ENCODE measurements at regions not wholly inside any gene's neighbourhood (a gene's known extent, or its start where the extent isn't known, plus 50 kb on each side); places are given as distances from the start of the nearest gene placed in this dataset.

- no peak for DNase-seq
Measured at GRCh38 chr12:85642288-85642687, 193.9 kb downstream of the RASSF9 start.

DNA sequence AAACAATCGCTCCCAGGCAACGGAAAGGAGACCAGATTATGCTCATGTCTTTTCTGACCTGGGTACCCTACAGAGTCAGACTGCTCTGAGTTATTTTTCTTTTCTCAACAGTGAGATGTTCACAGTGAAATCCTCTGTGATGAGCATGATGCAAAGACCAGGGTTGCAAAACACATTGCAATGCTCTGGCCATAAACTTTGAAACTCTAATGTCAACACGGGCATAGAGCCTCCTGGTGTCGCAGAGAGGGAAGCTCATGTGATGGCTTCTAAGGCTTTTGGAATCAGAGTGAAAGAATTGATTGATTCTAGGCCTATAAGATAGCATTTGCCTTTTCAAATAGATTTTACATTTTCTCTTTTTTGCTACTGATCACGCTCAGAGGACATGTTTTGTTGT lies 193.4 kb downstream of the RASSF9 start:
- DNase-seq = peak in 1 of 2 experiments; percentile 4

DNA sequence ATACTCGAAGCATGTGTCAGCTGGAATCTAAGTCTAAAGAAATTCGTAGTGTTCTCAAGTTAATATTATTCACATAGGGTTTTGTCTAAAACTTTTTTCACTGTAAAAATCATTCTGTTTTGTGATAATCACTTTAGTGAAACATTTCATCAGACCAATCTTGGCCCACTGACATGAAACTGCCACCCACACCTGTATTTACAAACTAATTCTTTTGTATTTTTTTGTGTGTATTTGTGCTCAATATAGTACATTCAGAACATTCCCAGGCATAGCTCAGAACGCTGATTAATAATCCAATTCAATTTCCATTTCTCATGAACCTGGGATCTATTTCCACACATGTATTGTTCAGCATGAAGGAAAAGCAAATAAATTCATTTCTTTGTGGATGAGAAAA lies 191.7 kb downstream of the RASSF9 start:
- no peak for DNase-seq

GRCh38 chr12:85653731-85654455 lies 182.3 kb downstream of the RASSF9 start:
- no peak for DNase-seq

GRCh38 chr12:85654456-85654840 lies 181.8 kb downstream of the RASSF9 start:
- DNase-seq = no peak

DNA sequence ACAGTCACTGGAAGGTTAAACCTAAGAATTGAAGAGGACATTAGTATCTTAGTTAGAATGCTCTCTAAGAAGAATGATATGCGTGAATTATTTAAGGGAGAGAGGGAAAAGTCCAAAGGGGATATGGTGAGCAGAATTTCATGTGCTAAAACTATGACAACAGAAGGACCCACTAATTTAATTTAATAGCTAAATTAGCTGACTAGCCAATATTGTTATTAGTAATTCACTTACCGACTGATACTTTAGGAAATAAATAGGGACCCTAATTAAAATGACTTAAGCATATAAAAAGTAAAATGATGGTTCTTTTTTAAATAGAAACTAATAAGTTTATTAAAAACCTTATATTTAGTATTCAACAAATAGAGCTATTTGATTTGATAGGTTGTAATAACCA lies 179.6 kb downstream of the RASSF9 start:
- no peak for DNase-seq

GRCh38 chr12:85657251-85657650 lies 179.0 kb downstream of the RASSF9 start:
- DNase-seq = no peak

- DNase-seq = no peak
Measured at GRCh38 chr12:85657836-85658630, 178.2 kb downstream of the RASSF9 start.

DNA sequence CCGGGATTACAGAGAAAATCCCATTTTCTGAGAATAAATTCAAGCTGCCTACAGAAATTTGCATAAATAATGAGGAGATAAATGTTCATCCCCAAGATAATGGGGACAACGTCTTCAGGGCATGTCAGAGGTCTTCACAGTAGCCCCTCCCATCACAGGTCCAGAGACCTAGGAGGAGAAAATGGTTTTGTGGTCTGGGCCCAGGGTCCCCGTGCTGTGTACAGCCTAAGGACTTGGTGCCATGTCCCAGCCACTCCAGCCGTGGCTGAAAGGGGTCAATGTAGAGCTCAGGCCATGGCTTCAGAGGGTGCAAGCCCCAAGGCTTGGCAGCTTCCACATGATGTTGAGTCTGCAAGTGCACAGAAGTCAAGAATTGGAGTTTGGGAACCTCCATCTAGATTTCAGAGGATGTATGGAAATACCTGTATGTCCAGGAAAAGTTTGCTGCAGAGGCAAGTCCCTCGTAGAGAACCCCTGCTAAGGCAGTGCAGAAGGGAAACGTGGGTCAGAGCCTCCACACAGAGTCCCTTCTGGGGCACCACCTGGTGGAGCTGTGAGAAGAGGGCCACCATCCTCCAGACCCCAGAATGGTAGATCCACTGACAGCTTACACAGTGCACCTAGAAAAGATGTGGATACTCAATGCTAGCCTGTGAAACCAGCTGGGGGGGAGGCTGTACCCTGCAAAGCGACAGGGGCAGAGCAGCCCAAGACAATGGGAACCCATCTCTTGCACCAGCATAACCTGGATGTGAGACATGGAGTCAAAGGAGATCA lies 176.3 kb downstream of the RASSF9 start:
- DNase-seq = no peak

DNA sequence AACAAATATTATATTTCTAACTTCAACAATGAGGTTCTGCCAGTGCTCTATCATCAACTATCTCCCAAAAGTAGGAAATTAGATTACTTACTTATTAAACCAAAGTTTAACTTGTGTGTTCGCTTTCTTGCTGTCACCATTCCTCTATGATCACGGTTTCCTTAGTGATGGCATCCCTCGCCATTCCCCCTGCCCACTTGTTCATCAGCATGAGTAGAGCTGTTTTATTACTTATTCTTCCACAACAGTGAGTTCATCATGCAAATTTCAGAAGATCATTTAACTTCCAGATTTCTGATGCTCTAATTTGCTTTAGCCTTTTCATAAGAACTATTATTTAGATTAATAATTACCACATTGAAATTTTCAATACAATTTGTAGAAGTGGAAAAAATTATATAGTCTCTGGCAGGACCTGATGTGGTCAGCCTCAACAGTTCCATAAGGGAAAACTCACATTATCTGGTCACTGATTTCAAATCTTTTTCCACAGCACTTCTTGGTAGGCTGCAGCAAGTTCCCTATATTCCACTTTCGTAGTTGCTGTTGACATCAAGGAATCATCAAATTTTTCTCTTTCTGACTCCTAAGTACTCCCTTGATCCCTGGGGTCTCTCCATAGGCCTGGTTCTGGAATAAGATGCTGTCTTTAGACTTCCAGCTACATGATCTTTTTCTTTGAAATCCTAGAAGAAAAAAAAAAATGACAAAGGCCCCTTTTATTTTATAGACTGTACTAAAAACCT lies 174.6 kb downstream of the RASSF9 start:
- no peak for DNase-seq

GRCh38 chr12:85662207-85662602 lies 174.0 kb downstream of the RASSF9 start:
- peak; percentile 37 to 44 for DNase-seq

GRCh38 chr12:85663631-85664030 lies 172.6 kb downstream of the RASSF9 start:
- no peak for DNase-seq

- no peak for DNase-seq
Measured at GRCh38 chr12:85664429-85664828, 171.8 kb downstream of the RASSF9 start.

GRCh38 chr12:85669911-85670310 lies 166.3 kb downstream of the RASSF9 start:
- DNase-seq = no peak

- no peak for DNase-seq
Measured at GRCh38 chr12:85672436-85672835, 163.8 kb downstream of the RASSF9 start.

DNA sequence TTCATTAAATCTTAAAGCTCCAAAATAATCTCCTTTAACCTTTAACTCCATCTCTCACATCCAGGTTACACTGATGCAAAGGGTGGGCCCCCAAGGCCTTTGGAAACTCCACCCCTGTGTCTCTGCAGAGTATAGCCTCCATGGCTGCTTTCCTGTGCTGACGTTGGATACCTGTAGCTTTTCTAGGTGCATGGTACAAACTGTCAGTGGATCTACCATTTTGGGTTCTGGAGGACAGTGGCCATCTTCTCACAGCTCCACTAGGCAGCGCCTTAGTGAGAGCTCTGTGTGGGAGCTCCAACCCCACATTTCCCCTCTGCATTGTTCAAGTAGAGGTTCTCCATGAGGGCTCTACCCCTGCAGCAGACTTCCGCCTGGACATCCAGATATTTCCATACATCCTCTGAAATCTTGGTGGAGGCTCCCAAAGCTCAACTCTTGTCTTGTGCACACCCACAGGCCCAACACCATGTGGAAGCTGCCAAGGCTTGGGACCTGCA lies 162.2 kb downstream of the RASSF9 start:
- no peak for DNase-seq

GRCh38 chr12:85676816-85677749 lies 159.1 kb downstream of the RASSF9 start:
- DNase-seq = no peak

GRCh38 chr12:85679296-85679695 lies 156.9 kb downstream of the RASSF9 start:
- no peak for DNase-seq

GRCh38 chr12:85680881-85681280 lies 155.3 kb downstream of the RASSF9 start:
- DNase-seq = no peak

DNA sequence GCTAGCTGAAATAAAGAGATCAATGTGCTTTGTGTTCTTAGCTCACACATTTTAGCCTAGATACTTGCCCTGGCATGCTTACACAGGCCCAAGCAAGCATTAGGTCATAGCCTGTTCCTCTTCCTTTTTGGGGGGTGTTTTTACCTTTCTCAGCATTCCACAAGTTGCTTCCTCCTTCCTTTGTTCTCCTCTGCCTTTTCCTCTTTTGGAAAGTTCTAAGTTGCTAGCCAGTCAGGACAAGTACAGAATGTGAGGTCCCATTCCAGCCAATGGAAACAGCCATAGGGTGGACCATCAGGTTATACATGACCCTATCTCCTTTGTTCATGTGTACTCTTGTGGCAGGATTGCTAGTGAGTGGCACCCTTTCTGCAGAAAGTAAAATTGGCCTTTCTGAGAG lies 154.9 kb downstream of the RASSF9 start:
- DNase-seq = no peak

DNA sequence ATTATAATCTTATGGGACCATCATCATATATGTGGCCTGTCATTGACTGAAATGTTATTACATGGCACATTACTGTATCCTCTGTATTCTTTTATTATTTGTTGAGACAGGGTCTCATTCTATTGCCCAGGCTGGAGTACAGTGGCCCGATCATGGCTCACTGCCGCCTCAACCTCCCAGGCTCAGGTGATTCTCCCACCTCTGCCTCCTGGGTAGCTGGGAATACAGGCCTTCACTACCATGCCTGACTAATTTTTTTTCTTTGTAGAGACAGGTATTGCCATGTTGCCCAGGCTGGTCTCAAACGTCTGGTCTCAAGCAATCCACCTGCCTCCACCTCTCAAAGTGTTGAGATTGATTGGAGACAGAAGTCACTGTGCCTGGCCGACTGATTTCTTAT lies 153.2 kb downstream of the RASSF9 start:
- no peak for DNase-seq

DNA sequence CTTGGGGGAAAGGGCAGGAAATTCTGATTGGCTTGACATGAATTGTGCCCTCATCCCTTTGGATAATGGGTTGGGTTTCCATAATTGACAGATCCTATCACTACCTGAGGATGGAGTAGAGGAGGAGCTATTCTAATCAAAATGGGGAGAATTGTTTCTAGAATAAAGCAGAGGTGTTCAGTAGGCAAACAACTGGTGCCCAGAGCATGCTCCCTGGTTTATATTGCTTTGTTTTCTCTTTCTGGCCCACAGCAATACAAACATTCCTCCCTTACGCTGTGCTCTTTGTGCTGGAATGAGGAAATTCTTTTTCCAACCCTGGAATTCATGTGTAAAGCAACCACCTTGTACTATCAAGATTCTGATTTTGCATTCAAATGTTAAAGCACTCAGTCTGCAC lies 147.4 kb downstream of the RASSF9 start:
- DNase-seq = no peak
